GOT3 (cell line): ENCODE measurements at regions not wholly inside any gene's neighbourhood (a gene's known extent, or its start where the extent isn't known, plus 50 kb on each side); places are given as distances from the start of the nearest gene placed in this dataset.
"Not testable (repeated sequence)": the region's sequence is repeated elsewhere in the genome, so short reads cannot be mapped to it uniquely, and the experiment has no call there.

Experiments
- DNase-seq: peaks from one replicate; lab custom pipeline; 2025; ENCODE audit warnings: mixed read lengths; lab: John Stamatoyannopoulos, UW

DNA sequence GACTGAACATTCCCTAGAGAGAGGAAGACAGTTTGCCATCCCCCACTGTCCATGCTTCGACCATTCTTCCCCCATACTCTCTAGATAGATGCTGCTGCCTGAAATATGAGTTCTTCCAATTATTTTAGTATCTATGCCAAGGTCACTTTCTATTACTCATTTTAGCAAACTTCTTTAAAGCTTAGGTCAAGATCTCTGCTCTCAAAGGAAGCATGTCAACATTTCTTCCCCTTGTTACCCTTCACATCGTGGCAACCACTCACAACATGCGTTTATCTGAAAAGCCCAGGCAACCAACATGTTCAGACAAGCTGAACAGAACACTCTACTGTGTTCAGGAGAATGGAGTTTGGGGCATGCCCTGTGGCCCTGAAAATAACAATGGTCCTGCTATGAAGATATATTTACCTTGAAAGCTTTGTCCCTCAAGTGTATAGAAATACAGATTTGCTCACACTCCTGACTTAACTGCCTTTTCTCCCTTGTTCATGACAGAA lies 138.4 kb upstream of the KIF2A start:
- no peak for DNase-seq

DNA sequence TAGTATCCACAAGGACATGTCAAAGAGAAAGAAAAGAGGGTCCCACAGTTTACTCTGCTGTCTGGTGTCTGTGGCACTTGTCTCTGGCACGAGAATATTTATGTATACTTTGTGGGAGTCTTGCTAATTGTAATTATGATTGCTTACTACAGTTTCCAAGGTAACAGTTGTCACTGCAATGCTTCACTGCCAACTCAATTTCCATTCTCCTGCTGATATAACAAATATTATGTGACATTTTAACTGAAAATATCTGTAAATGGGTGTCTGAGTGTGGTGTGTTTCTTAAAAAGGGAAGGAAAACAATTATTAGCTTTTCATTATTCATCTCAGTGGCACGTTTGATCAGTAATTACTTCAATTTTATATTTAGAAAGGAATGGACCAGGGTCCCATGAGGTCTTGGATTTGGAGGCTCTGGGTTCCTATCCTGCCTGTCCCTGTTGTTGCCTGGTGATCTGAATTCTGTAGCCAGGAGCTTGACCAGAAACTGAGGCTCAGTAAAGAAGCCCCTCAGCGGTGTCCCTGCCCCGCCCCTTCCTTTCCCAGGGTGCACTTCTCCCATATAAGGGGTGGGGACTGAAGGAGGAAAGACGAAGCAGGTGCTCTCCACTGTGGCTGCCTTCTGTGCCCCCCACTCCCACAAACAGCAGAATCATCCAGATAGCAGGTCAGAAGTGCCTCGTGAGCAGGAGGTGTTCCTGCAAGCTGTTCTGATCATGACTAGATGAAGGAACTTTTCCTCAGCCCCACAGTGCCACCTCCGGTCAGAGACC lies 137.3 kb upstream of the KIF2A start:
- no peak for DNase-seq

DNA sequence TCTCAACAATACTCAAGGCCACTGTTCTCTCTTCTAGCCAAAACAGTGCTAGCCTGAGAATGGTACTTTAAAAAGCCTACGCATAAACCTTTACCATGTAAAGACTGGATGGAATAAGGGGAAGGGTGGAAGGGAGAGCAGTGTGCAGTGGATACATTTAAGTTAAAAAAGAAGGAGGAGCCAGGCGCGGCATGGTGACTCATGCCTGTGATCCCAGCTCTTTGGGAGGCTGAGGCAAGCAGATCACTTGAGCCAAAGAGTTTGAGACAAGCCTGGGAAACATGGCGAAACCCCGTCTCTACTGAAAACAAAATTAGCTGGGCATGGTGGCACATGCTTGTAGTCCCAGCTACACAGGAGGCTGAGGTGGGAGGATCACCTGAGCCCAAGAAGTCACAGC lies 127.7 kb upstream of the KIF2A start:
- no peak for DNase-seq

DNA sequence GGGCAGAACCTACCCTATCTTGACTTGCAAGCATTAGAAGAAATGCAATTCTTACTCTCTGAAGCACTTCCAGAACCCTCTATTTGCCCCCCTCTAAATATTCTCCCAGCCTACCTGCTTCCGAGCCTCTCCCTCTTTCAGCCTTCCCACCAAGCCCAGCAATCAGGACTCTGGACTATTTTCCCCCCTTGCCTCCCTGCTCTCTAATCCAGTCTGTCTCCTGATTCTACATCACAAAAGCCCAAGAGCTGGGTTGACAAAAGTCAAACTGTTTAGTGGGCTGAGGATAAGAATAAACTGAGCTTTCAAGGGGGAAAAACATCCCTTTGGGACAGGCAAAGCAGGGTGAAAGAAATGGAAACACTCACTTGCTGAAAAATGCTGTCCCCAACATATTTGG lies 123.2 kb upstream of the KIF2A start:
- no peak for DNase-seq

DNA sequence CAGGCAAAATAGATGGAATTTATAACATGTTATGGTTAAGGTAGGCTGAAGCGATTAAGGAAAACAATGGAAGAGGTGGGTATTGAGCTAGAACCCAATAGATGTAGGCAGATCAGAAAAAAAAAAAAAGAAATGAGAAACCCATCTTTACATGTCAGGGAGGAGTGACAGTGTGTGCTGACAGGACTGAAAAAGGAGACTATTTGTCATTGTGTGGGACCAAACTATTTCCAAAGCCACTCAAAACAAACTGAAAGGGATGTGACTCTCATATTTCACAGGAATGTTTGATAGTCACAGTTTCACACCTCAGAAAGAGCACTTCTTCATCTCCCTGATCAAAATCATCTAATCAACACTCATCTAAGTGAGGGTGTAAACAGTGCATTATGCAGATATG lies 122.3 kb upstream of the KIF2A start:
- DNase-seq = no peak

DNA sequence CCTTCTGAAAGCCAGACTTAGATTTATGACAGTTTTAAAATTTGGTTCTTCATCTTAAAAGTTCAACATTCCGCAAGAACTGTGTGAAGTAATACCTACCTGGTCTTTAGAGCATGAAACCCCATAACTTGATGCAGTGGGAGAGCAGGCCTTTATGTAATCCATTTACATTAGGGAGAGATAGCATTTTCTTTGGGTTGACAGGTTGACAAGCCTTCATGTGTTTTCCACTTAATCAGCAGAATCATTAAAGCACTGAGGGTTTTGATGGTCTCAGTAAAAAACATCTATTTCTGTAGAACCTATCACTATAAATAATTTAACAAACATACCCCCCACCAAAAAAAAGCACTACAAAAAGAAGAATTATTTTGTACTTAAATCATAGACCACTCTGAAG lies 121.6 kb upstream of the KIF2A start:
- no peak for DNase-seq

DNA sequence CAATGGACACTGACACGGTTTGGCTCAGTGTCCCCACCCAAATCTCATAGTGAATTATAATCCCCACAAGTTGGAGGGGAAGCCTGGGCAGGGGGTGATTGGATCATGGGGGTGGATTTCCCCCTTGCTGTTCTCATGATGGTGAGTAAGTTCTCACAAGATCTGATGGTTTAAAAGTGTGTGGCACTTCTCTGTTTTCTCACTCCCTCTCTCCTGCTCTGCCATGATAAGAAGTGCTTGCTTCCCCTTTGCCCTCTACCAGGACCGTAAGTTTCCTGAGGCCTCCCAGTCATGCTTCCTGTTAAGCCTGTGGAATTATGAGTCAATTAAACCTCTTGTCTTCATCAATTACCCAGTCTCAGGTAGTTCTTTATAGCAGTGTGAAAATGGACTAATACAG lies 115.8 kb upstream of the KIF2A start:
- no peak for DNase-seq

DNA sequence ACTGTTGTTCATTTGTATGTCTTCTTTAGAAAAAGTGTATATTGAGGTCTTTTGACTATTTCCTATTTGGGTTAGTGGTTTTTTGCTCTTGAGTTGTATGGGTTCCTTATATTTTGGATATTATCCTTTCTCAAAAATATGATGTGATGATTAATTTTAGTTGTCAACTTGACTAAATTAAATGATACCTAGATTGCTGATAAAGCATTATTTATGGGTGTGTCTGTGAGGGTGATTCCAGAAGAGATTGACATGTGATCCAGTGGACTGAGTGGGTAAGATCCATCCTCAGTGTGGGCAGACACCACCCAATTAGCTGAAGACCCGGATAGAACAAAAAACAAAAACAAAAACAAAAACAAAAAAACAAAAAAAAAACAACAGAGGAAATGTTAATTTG lies 115.1 kb upstream of the KIF2A start:
- no peak for DNase-seq

DNA sequence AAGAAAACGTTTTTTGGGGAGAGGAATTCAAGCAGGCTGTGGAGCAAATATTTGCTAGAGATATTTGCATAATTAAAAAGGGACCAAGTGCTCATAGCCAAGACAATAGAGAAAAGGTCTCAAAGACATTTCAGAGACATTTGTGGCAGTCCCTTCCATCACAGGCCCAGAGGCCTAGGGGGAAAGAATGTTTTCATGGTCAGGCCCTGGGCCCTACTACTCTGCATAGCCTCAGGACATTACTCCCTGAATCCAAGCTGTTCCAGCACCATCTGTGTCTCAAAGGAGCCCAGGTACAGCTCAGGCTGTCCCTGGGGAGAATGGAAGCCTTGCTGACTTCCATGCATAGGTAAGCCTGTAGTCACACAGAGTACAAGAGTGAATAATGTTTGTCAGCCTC lies 113.0 kb upstream of the KIF2A start:
- no peak for DNase-seq

DNA sequence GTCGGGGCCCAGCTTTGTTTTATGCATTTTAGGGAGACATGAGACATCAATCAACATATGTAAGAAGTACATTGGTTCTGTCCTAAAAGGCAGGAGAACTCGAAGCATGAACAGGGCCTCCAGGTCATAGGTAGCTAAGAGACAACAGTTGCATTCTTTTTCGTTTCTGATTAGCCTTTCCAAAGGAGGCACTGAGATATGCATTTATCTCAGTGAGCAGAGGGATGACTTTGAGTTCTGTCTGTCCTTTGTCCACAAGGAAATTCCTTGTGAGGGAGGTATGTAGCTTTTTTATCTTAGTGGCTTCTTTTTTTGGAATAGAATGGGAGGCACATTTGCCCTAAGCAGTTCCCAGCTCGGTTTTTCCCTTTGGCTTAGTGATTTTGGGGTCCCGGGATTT lies 109.5 kb upstream of the KIF2A start:
- not testable (repeated sequence) for DNase-seq

DNA sequence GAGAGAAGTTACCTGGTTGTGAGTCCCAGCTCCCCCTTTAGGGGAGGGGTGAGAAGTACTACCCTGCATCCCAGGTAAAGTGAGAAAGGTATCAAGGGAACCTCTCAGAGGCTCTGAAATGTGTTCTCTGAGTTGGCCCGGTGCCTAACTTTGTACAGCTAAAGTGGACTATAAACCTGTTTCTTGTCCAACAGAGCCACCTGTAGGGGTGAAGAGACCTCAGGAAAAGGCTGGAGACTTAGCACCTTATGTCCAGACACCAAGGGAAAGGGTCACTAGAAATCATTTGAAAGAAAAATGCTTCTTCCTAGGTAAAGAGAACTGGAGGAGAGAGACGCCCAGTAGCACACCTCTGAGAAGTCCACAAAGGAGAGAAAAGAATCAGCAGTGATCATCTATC lies 108.3 kb upstream of the KIF2A start:
- no peak for DNase-seq

DNA sequence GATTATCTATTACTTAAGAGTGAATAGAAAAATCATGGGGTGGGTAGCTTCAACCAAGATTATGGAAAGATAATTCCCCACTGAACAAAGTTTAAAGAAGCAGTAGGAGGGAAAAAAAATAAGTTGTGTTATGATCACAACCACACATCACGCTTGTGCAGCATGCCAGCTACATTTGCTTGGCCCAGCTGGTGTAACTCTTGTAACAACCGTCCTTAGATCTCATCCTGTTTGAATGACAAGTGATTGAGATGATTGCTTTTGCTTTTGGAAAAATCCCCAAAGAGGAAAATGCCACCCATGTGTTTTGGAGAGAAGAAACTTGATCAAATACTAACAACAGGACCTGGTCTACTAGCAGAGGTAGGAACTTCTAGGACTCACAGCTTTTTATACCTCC lies 107.6 kb upstream of the KIF2A start:
- no peak for DNase-seq

DNA sequence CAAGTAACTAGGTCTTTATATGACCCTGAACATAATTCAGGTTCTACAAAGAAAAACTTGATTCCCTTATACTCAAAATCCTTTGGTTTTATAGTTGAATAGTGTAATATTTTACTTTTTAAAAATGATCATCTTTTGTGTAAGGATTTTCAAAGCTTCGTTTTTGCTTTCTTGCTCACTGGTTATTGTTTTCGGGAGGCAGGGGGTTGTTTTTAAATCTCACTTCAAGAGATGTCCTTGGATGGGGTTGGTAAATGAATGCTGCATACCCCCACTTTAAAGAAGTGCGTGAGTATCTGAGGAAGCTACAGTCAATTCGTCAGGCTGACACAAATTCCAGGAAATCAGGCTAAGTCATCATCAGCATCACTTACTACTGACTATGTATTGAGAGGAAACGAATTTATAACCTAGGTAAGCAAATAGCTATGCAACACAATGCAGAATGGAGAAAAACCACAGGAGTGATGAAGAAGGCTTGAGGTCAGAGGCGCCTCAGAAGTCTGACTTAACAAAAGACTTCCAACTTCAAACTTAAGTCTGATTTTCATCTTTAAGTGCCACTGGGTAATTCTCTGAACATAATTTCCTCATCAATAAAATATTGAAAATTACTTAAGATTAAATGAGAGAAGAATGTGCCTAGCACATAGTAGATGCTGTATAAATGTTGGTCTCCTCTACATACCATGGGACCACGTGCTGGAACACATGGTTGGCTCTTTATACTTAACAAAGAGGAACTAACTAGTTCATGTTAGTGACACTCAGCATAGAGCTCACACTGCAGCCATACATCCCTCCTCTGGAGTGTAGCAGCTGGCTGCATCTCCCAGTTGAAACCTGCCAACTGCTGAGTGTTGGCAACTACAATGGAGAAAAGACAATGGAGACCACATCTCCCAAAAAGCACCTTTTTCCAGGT lies 106.0 kb upstream of the KIF2A start:
- no peak for DNase-seq

DNA sequence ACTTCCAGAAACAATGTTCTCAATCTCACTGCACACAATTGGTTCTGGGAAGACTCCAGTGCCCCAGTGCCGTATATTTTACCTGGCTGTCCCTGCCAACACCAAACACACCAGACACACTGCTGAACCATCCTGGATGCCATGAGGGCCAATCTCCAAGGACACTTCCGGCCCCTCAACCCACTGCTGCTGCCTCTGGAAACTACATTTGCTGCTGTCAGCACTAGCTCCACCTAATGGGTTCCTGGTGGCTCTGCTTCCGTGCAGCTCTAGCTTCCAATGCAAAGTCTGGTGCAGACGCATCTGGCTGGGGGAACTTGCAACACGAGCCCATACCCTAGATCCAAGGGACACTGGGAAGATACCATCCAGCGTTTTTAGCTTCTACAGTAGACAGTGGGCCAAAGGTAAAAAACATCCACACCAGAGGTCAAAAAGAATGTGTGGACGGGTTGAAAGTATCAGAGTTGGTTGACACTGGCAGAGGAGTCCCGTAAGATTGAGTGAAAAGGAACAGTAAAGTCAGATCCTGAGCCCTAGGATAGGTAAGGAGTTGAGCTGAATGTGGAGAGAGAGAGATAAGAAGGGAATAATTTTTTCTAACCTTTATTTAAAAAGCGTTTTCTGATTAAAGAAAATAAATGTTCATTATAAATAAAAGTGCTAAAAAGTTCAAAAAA lies 99.7 kb upstream of the KIF2A start:
- no peak for DNase-seq

DNA sequence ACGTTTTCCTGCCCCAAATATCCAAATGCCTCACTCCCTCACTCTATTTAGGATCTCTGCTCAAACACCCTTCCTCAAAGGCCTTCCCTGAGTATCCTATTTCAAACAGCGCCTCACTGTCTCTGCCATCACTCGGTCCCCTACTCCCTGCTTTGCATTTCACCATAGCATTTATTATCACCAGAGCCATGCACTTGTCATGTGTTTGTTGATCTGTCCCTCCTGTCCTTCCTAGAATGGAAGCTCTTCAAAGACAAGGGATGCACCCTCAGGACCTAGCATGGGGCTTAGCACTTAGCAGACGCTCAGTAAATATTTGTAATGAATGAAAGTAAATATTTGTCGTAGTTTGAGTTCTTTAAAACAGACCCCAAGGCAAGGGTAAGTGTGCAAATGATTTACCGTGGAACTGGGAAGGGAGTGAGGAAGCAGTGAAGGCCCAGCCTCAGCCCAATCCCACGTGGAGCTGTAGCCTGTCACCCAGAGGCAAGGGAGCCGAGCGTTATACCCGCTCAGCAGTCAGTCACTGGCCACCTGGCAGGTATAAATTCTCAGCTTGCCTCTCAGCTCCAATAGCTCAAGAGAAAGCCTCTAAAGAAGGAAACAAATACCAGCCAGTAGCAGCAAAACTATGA lies 97.7 kb upstream of the KIF2A start:
- no peak for DNase-seq

DNA sequence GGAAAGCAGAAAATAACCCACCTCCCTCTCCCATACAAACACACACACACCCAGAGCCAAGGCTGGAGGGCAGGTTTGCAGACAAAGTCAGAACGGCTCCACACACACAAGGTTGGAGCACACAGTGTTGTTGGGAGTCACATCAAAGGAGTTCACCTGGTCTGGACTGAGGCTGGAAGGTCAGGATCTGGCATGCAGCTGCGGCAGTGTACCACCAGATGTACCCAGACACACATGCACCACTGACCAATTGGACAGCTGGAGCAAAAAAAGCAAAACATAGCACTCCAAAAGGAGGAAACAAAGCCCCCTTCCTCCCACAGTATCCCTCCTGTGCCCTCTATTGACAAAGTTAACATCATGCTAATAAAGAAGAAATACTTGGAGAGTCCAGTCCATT lies 94.6 kb upstream of the KIF2A start:
- no peak for DNase-seq

DNA sequence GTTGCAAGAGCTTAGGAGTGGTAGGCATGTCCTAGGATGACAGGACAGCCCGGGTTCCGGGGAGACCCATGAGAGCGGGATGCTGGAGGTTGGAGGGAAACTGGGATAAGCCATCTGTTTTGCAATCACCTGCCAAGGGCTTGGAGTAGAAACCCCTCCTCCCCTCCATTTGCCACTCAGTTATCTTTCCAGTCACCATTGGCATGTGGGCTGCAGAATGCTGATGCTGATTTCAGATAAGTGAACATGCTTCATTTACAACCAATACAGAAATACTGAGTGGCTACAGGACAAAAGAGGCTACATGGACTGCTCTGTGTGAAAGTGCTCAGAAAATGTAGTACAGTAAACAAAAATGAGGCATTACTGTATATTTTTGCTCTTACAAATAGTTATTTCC lies 93.4 kb upstream of the KIF2A start:
- no peak for DNase-seq

DNA sequence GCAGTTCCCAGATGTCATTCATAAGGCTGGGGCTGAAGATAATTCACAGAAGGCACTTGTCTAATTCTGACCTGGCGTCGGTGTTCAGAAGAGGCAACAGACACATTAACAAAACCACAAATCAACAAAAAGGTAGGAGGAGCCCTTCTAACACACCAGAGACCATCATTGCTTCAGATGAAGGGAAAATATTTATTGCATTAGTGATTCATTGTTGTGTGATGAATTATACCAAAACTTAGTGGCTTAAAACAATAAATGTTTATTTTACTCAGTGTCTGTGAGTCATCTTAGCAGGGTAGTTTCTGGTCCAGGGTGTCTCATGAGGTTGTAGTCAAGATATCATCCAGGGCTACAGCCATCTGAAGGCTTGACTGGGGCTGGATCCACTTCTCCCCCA lies 91.3 kb upstream of the KIF2A start:
- DNase-seq = no peak

DNA sequence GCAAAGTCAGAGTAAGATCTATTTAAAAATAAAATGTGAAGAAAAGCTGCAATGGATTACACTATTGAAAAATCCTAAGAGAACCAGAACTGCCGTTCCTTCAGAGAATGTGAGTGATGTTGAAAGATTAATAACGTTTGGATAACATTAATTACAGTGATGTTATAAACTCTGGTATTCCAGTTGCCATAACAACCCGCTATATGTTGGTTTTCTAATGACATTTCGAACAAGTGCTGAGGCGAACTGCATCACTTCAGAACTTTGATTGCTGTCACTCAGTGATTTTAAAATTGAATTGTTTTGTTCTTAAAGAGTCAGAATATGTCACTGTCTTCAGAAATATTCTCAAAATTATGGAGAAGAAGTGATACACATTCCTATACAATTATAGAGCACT lies 89.4 kb upstream of the KIF2A start:
- not testable (repeated sequence) for DNase-seq

DNA sequence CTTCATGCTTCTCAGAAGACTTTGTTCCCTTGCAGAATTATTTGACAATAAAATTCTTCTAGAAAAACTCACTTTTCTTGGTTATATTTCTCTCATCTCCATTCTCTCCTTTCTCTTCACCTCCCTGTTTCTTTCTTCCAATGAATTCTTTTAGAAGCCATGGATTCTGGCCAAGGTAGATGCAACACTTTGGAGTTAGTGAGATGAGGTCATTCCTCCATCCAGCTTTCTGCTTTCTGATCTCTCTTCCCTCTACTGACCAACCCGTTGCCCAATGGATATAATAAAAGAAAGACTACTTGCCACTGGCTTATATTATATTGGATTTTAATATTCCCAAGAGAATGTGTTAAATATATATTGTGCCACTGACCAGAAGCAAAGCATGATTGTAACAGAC lies 88.9 kb upstream of the KIF2A start:
- DNase-seq = not testable (repeated sequence)

DNA sequence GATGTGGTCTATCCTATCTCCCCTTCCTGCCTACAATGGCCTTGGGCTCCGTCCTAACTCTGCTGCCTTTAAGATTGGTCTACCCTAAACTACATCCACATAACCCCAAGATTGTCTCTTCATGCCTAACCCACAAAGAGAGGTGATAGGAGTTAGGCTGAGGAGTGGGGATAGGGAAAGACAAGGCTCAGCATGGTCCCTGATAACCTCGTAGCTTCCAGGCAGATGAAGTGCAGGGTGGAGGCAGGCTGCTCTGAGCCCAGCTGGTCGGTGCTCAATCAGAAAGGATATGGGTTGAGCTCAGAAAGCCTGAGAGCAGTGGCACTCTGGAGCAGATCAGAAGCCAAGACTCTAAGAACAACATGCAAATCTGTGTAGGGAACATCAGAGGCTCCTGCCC lies 87.1 kb upstream of the KIF2A start:
- not testable (repeated sequence) for DNase-seq

DNA sequence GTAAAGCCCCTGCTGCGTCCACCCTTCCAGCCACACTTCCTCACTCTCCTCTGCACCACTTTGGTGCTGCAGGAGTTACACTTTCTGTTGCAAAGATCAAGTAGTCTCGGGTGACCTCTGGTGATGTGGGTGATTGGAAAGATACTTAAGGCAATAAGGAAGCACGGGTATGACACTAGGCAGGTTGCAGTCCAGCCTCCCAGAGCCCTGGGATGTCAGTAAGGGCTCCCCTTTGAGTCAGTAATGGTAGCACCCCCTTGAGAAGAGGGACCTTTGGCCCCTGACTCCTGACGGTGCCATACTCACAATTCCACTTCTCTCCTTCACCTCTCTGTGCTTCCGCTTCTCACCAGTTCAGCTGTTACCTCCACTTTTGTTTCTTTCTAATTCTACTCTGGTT lies 84.1 kb upstream of the KIF2A start:
- not testable (repeated sequence) for DNase-seq
